HepG2 (cell line): ENCODE measurements at regions not wholly inside any gene's neighbourhood (a gene's known extent, or its start where the extent isn't known, plus 50 kb on each side); places are given as distances from the start of the nearest gene placed in this dataset.
A peak's percentile ranks its signal among the peaks of the same experiment; 100 is the strongest.

Source experiments
- ARID5B ChIP-seq: IDR thresholded peaks from 2 replicates; pipeline ENCODE4 v1.4.0; 2020; ENCODE audit warnings: mild to moderate bottlenecking, missing genetic modification reagents
- DMAP1 ChIP-seq: IDR thresholded peaks from 2 replicates; pipeline ENCODE4 v1.6.1; 2016
- HDAC2 ChIP-seq: sonication (generic); formaldehyde crosslinking; IDR thresholded peaks from 2 replicates; pipeline ENCODE4 v1.4.0; 2020; ENCODE audit warnings: missing genetic modification reagents
- MAZ ChIP-seq, 2 experiments: sonication (generic) in 1 of 2; formaldehyde crosslinking in 1 of 2; IDR thresholded peaks; 2 replicates each; pipeline versions ENCODE4 v1.5.0 to v1.6.1; 2012 to 2020; ENCODE audit warnings: low read depth in 2 of 2, mild to moderate bottlenecking in 2 of 2, borderline replicate concordance in 1 of 2, improper control_type of control experiment in 1 of 2, low read length in 1 of 2, missing genetic modification reagents in 1 of 2, moderate library complexity in 1 of 2
- NCOA2 ChIP-seq: sonication (generic); formaldehyde crosslinking; IDR thresholded peaks from 2 replicates; pipeline ENCODE4 v1.8.0; 2022; ENCODE audit warnings: inconsistent platforms
- RNF2 ChIP-seq: fragments of 450-650 bp; conservative IDR thresholded peaks from 2 replicates; pipeline ENCODE4 v1.6.1; 2016; ENCODE audit warnings: low read depth
- SMARCE1 ChIP-seq: fragments of 450-650 bp; IDR thresholded peaks from 2 replicates; pipeline ENCODE4 v1.6.1; 2017; ENCODE audit warnings: borderline replicate concordance
- SOX6 ChIP-seq, 2 experiments: fragments of 450-650 bp in 1 of 2; sonication (generic) in 1 of 2; formaldehyde crosslinking in 1 of 2; IDR thresholded peaks; 2 replicates each; pipeline versions ENCODE4 v1.4.0 to v1.6.1; 2017 to 2020; ENCODE audit warnings: antibody characterized with exemption in 1 of 2, mild to moderate bottlenecking in 1 of 2, missing genetic modification reagents in 1 of 2
- TAF15 ChIP-seq: fragments of 200-400 bp; formaldehyde crosslinking; IDR thresholded peaks from one replicate; pipeline ENCODE4 v1.6.1; 2018; ENCODE audit warnings: mild to moderate bottlenecking, low read depth, low read length; ENCODE audit not compliant: poor library complexity, severe bottlenecking
- YEATS2 ChIP-seq: sonication (generic); formaldehyde crosslinking; IDR thresholded peaks from 2 replicates; pipeline ENCODE4 v1.4.0; 2020; ENCODE audit warnings: missing genetic modification reagents, borderline replicate concordance
- ZNF292 ChIP-seq: sonication (generic); formaldehyde crosslinking; IDR thresholded peaks from 2 replicates; pipeline ENCODE4 v1.8.1; 2022; ENCODE audit warnings: mild to moderate bottlenecking, low read depth, missing genetic modification reagents, borderline replicate concordance
- ZNF460 ChIP-seq: sonication (generic); formaldehyde crosslinking; IDR thresholded peaks from 2 replicates; pipeline ENCODE4 v1.5.1; 2020; ENCODE audit warnings: missing genetic modification reagents, mild to moderate bottlenecking, borderline replicate concordance
- ZNF609 ChIP-seq: sonication (generic); formaldehyde crosslinking; IDR thresholded peaks from 2 replicates; pipeline ENCODE4 v1.4.0; 2020; ENCODE audit warnings: mild to moderate bottlenecking, missing genetic modification reagents, borderline replicate concordance
- ZNF768 ChIP-seq: sonication (generic); formaldehyde crosslinking; IDR thresholded peaks from 2 replicates; pipeline ENCODE4 v1.4.0; 2020; ENCODE audit warnings: missing genetic modification reagents
- ZNF777 ChIP-seq: sonication (generic); formaldehyde crosslinking; IDR thresholded peaks from 2 replicates; pipeline ENCODE4 v1.4.0; 2020; ENCODE audit warnings: missing genetic modification reagents
- ZNF83 ChIP-seq: sonication (generic); formaldehyde crosslinking; IDR thresholded peaks from 2 replicates; pipeline ENCODE4 v1.4.0; 2020; ENCODE audit warnings: missing genetic modification reagents, mild to moderate bottlenecking, borderline replicate concordance
- TF ChIP-seq, protein P1 (sequence below): sonication (generic); formaldehyde crosslinking; IDR thresholded peaks from 2 replicates; pipeline ENCODE4 v1.5.1; 2020; ENCODE audit warnings: missing genetic modification reagents, mild to moderate bottlenecking, borderline replicate concordance

DNA sequence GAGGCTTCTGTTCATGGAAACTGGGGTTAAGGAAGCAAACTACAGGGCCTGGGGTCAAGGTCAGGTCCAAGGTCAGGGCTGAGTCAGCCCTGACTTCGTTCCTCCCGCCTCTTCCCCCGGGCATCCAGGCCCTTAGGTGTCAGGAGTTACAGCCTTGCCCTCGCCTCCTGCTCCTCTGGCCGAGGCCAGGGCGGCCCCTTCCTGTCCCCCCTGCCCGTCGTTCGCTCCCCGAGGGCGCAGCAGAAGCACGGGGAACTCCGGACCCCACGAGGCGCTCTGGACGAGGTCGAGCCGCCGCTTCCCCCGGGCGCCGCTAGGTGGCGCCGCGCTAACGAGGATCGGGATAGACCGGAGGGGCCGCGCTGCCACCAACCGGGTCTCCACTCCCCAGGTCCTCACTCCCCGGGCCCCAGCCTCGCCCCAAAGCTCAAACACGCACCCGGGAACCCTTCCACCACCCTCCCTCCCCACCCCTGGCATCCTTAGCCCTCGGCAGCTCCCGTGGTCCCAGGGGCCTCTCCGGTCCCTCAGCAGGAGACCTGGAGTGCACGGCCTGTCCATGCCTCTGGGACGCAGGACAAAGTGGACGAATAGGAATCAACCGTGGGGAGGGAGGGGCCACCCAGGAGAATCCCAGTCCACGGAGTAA, 59.2 kb upstream of the MYL10 start (continued):
- TF ChIP-seq ARID5B (CRISPR knock-in tag) (peak; percentile 14; the same call in 1 of the 2 replicates), ZNF609 (peak; percentile 22; the same call in 1 of the 2 replicates), YEATS2 (no peak), NCOA2 (CRISPR knock-in tag) (no peak), SOX6 (IDR thresholded peaks at IDR 0.05) (no peak), SOX6 (CRISPR knock-in tag; IDR thresholded peaks at IDR 0.05) (no peak; the same call in 1 of the 2 replicates), ZNF777 (CRISPR knock-in tag) (peak; percentile 80), ZNF768 (peak; percentile 60; the same call in 1 of the 2 replicates), ZNF460 (CRISPR knock-in tag) (no peak), SMARCE1 (no peak), DMAP1 (CRISPR knock-in tag) (peak; percentile 30; the same call in 1 of the 2 replicates), RNF2 (0 out of 2 replicates have a peak, but pooled peaks have one; percentile 51), ZNF292 (CRISPR knock-in tag) (peak; percentile 42; the same call in 1 of the 2 replicates), MAZ (IDR thresholded peaks at IDR 0.05; ENCODE audit: borderline replicate concordance, low read depth, low read length) (no peak), MAZ (CRISPR knock-in tag; IDR thresholded peaks at IDR 0.05; ENCODE audit: low read depth) (peak; percentile 73), ZNF83 (no peak), HDAC2 (CRISPR knock-in tag) (0 out of 2 replicates have a peak, but pooled peaks have one; percentile 29), TAF15 (peak; percentile 77)
- TF ChIP-seq, protein P1, sequence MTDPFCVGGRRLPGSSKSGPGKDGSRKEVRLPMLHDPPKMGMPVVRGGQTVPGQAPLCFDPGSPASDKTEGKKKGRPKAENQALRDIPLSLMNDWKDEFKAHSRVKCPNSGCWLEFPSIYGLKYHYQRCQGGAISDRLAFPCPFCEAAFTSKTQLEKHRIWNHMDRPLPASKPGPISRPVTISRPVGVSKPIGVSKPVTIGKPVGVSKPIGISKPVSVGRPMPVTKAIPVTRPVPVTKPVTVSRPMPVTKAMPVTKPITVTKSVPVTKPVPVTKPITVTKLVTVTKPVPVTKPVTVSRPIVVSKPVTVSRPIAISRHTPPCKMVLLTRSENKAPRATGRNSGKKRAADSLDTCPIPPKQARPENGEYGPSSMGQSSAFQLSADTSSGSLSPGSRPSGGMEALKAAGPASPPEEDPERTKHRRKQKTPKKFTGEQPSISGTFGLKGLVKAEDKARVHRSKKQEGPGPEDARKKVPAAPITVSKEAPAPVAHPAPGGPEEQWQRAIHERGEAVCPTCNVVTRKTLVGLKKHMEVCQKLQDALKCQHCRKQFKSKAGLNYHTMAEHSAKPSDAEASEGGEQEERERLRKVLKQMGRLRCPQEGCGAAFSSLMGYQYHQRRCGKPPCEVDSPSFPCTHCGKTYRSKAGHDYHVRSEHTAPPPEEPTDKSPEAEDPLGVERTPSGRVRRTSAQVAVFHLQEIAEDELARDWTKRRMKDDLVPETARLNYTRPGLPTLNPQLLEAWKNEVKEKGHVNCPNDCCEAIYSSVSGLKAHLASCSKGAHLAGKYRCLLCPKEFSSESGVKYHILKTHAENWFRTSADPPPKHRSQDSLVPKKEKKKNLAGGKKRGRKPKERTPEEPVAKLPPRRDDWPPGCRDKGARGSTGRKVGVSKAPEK, result peak; percentile 52; the same call in 1 of the 2 replicates
